GM23338 (cell line): ENCODE measurements at regions not wholly inside any gene's neighbourhood (a gene's known extent, or its start where the extent isn't known, plus 50 kb on each side); places are given as distances from the start of the nearest gene placed in this dataset.

Experiments
- EZH2 ChIP-seq: fragments of 200-600 bp; sonication (generic); IDR thresholded peaks from one replicate; pipeline ENCODE4 v1.8.0; 2017; ENCODE audit warnings: antibody characterized with exemption, mild to moderate bottlenecking, low read depth; ENCODE audit not compliant: unreplicated experiment
- EZH2phosphoT487 ChIP-seq: fragments of 200-600 bp; sonication (generic); IDR thresholded peaks from one replicate; pipeline ENCODE4 v1.8.1; 2018; ENCODE audit warnings: antibody characterized with exemption; ENCODE audit not compliant: unreplicated experiment
- NANOG ChIP-seq: IDR thresholded peaks from 2 replicates; pipeline ENCODE4 v1.6.1; 2016; ENCODE audit warnings: antibody characterized with exemption, borderline replicate concordance
- POLR2AphosphoS5 ChIP-seq: IDR thresholded peaks from 2 replicates; pipeline ENCODE4 v1.6.1; 2016; ENCODE audit warnings: antibody characterized with exemption, low read depth
- TF ChIP-seq, protein P1 (sequence below), 2 experiments: fragments of 200-600 bp in 1 of 2; sonication (generic) in 1 of 2; conservative IDR thresholded peaks; 2 replicates each; pipeline versions ENCODE4 v1.5.1 to v1.6.1; 2016 to 2017; ENCODE audit warnings: antibody characterized with exemption in 2 of 2, low read depth in 2 of 2, mild to moderate bottlenecking in 2 of 2, moderate library complexity in 1 of 2
- TF ChIP-seq, protein P2 (sequence below): IDR thresholded peaks from one replicate; pipeline ENCODE4 v1.6.1; 2018; ENCODE audit warnings: antibody characterized with exemption; ENCODE audit not compliant: unreplicated experiment
- TF ChIP-seq, protein P3 (sequence below): IDR thresholded peaks from 2 replicates; pipeline ENCODE4 v1.6.1; 2016; ENCODE audit warnings: antibody characterized with exemption

DNA sequence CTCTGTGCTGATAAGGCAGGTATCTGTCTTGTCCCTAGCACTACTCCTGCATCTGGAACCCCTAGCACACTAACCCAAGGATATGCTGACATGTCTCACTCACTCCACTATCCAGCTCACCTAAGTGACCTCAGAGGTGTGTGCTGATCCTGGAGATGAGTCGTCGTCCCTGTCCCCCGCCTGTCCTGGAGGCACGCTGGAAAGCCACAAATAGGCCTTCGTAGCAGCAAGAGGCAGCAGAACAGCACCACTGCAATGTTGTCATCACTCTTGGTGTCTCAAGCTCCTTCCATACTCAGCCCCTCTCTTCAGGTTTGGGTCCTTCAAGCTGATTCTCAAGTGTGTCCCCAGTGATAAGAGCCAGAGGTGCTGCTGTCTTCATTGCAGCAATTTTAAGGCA lies 73.0 kb upstream of the ITGA6 start:
- TF ChIP-seq, protein P1, sequence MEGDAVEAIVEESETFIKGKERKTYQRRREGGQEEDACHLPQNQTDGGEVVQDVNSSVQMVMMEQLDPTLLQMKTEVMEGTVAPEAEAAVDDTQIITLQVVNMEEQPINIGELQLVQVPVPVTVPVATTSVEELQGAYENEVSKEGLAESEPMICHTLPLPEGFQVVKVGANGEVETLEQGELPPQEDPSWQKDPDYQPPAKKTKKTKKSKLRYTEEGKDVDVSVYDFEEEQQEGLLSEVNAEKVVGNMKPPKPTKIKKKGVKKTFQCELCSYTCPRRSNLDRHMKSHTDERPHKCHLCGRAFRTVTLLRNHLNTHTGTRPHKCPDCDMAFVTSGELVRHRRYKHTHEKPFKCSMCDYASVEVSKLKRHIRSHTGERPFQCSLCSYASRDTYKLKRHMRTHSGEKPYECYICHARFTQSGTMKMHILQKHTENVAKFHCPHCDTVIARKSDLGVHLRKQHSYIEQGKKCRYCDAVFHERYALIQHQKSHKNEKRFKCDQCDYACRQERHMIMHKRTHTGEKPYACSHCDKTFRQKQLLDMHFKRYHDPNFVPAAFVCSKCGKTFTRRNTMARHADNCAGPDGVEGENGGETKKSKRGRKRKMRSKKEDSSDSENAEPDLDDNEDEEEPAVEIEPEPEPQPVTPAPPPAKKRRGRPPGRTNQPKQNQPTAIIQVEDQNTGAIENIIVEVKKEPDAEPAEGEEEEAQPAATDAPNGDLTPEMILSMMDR (conservative IDR thresholded peaks at IDR 0.05; ENCODE audit: low read depth in 2 of 2): no peak
- no peak for TF ChIP-seq EZH2phosphoT487
- TF ChIP-seq NANOG: no peak
- TF ChIP-seq, protein P2, sequence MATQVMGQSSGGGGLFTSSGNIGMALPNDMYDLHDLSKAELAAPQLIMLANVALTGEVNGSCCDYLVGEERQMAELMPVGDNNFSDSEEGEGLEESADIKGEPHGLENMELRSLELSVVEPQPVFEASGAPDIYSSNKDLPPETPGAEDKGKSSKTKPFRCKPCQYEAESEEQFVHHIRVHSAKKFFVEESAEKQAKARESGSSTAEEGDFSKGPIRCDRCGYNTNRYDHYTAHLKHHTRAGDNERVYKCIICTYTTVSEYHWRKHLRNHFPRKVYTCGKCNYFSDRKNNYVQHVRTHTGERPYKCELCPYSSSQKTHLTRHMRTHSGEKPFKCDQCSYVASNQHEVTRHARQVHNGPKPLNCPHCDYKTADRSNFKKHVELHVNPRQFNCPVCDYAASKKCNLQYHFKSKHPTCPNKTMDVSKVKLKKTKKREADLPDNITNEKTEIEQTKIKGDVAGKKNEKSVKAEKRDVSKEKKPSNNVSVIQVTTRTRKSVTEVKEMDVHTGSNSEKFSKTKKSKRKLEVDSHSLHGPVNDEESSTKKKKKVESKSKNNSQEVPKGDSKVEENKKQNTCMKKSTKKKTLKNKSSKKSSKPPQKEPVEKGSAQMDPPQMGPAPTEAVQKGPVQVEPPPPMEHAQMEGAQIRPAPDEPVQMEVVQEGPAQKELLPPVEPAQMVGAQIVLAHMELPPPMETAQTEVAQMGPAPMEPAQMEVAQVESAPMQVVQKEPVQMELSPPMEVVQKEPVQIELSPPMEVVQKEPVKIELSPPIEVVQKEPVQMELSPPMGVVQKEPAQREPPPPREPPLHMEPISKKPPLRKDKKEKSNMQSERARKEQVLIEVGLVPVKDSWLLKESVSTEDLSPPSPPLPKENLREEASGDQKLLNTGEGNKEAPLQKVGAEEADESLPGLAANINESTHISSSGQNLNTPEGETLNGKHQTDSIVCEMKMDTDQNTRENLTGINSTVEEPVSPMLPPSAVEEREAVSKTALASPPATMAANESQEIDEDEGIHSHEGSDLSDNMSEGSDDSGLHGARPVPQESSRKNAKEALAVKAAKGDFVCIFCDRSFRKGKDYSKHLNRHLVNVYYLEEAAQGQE: no peak
- no peak for TF ChIP-seq POLR2AphosphoS5
- TF ChIP-seq EZH2: no peak
- TF ChIP-seq, protein P3, sequence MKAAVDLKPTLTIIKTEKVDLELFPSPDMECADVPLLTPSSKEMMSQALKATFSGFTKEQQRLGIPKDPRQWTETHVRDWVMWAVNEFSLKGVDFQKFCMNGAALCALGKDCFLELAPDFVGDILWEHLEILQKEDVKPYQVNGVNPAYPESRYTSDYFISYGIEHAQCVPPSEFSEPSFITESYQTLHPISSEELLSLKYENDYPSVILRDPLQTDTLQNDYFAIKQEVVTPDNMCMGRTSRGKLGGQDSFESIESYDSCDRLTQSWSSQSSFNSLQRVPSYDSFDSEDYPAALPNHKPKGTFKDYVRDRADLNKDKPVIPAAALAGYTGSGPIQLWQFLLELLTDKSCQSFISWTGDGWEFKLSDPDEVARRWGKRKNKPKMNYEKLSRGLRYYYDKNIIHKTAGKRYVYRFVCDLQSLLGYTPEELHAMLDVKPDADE: no peak
